ENCODE measurements at regions not wholly inside any gene's neighbourhood (a gene's known extent, or its start where the extent isn't known, plus 50 kb on each side); places are given as distances from the start of the nearest gene placed in this dataset.

GRCh38 chr13:47110141-47110540 is 213.3 kb upstream of the HTR2A start:
- TF ChIP-seq CTCF (IDR thresholded peaks at IDR 0.05; ENCODE audit: poor library complexity, severe bottlenecking) (no peak), REST (IDR thresholded peaks at IDR 0.05; ENCODE audit: borderline replicate concordance) (no peak), TAF1 (IDR thresholded peaks at IDR 0.05; ENCODE audit: low read depth) (no peak), POLR2AphosphoS5 (IDR thresholded peaks at IDR 0.05) (no peak)

Data from neural cell (in vitro differentiated cells).